NCI-H1436 (cell line): ENCODE measurements at regions not wholly inside any gene's neighbourhood (a gene's known extent, or its start where the extent isn't known, plus 50 kb on each side); places are given as distances from the start of the nearest gene placed in this dataset.

Experiments used
- DNase-seq: peaks from one replicate; lab custom pipeline; 2025; lab: John Stamatoyannopoulos, UW

DNA sequence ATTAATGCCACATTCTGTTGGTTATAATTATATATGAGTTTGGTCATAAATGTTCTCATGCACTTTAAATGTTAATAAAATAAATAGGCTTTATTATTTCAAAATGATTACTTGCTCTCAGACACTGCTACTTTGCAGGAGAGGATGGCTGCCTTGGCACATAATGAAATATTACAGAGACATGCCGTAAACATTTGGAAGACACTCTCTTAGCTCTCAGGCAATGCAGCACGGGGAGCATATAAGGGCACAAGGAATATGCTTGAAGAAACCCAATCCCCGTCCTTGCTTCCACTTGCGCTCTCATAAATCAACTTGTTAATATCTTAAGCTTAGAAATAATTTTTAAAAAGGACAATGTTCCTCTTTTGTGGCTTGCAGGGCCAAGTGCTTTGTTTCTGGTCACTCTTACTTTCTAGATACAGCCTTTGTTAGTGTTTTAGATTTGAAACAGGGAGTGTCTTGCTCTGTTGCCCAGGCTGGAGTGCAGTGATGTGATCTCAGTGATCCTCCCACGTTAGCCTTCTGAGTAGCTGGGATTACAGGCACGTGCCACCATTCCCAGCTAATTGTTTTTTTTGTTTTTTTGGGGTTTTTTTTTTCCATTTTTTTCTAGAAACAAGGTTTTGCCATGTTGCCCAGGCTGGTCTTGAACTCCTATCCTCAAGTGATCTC lies 445.0 kb downstream of the SPRY1 start:
- no peak for DNase-seq

DNA sequence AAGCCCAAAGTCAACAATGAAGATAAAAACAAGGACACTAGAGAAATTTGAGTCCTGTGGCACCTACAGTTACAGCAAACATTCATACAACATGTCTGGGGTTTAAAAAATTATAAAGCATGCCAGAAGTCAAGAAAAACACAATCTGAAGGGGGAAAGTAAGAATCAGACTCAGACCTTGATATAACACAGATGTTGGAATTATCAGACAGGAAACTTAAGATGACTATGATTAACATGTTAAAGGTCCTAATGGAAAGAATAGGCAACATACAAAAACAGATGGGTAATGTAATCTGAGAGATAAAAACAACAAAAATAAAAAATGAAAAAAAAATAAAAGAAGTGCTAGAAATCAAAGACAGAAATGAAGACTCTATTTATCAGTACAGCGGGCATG lies 446.5 kb downstream of the SPRY1 start:
- DNase-seq = no peak

DNA sequence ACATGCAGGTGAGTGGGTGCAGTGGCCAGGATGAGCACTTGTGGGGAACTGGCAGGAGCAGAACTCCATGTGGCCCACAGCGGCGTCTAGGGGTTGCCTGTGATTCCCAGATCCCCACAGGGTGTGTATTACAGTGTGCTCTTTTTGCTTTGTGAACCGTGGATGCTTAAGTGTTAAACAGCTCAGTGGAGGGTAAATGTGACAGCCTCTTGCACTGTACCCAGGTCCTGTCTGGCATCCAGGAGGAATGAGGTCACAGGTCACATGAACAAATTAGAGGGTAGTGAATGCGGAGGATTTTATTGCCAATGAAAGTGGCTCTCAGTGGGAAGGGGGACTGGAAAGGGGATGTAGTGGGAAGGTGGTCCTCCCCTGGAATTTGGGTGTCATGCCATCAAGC lies 447.8 kb downstream of the SPRY1 start:
- DNase-seq = no peak

DNA sequence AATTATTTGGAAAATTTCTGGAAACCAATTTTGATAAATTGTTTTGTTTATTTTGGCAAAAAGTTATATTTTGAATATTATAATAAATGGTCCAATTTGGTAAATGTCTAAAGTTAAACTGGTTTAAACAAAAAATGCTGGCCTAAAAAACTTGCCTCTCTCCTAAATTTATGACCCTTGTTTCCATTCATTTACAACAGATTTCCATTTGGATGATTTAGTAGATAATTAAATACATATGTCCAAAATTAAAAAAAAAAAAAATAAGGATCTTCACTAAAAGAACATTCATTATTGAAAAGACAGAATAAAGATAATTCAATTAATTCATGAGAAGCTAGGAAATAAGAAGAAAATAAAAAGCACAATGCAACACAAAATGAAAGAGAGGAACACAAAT lies 449.5 kb downstream of the SPRY1 start:
- no peak for DNase-seq

DNA sequence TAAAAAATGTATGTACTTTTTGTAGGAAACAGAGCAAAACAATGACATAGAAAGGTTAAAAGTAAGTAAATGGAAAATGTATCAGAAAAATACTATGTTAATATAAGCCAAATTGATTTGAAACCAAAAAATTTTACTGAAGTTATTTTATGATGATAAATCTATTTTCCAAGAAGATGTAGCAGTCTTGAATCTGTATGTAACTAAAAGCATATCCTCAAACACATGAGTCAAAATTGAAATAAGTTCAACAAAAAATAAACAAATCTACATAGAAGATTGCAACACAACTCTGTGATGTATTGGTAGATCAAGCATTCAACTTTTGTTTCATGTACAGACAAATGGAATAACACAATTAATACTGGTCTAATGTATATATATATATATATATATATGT lies 450.0 kb downstream of the SPRY1 start:
- DNase-seq = no peak

DNA sequence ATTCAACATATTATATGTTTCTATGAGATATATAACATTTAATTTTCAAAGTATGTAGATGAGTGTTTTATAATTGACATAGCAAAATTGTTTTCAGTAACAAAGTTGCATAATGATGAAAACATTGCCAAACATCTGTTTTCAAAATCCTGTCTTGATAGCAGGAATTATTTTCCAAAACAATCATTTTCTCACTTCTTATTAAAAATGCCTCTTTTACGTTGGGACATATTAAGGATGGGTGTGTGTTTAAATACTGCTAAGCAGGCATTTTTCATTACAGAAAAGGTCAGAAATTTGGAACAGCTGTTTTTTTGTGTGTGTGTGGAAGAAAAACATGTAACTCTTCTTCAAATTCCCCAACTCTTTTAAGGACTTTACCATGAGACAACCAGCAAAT lies 452.0 kb downstream of the SPRY1 start:
- DNase-seq = no peak

DNA sequence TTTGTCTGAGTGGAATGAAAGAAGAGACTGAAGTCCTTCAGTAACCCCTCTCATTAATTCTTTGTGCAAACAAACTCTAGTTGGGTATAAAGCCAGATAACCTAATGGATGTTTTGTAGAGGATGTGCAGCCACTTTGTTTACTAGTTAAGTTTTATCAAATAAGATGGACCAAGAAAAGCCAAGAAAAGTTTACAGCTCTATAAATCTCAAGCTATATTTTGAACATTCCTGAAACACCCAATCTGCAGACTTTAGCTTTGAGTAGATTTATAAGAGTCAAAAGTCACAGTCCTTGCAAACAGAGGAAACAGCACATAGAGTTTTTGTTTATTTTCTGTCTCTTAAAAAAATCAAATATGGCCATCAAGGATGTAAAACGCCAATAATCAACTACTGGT lies 452.9 kb downstream of the SPRY1 start:
- no peak for DNase-seq

DNA sequence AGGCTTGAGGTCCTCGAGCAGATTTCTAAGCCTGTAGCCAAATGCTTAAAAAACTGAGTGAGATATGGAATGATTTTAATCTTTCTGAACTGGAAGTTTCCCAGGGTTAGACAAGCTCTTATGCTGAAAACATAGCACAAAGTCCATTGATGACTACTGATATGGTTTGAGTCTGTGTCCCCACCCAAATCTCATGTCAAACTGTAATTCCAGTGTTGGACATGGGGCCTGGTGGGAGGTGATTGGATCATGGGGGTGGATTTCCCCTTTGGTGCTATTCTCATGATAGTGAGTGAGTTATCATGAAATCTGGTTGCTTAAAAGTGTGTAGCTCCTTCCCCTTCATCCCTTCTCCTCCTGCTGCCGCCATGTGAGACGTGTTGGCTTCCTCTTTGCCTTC lies 454.9 kb downstream of the SPRY1 start:
- DNase-seq = no peak

DNA sequence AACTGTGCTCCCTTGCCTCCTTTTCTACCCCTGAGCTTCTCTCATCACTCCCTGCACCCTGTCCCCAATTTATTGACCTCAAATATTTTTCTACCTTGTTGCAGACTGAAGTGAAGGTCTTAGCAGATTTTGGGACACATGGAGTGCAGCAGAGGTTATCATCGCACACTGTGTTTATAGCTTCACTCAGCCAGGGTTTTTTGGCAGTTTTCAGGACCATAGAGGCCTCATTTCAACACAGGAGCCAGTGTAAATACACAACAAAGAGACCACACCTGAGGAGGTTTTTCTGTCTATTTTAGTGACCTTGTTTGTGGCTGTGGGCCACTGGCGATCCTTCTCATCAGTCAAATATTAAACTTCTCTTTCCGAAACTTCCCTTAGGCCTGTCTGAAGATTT lies 457.1 kb downstream of the SPRY1 start:
- DNase-seq = no peak

DNA sequence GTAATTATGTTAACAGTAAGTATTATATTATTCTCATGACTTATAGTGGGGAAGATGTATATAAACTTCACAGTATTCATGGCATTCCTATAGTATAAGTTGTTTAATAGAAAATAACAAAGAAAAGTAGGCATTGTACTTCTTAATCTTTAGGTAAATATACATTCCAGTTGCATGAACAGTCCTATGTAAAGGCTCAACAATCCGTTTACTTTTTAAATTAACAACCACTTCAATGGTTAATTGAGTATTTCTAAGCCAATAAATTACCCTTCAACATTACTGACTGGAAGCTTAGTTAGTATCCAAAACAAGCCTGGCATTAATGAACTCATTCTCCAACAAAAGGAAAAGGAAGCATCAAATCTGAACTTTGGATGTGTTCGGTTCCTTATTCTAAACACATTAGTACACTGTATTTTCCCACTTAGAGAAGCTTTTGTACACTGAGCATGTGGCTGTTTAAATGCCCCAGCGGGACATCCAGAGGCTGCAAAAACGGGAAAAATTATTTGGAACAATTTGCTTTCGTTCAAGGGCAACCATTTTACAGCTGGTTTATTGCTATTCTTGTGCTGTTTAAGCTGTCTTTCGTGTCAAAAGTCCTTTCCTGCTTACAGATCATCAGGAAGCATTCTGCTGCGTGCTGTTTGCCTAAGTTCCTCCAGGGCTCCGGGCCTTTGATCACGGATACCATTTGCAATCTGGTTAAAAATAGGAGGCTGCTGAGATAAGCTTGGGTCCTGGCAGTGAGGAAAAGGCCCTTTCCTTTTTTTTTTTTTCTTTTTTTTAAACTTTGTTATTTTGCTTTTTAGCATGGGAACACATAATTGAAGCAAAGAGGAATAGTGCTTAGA lies 460.3 kb downstream of the SPRY1 start:
- DNase-seq = no peak

DNA sequence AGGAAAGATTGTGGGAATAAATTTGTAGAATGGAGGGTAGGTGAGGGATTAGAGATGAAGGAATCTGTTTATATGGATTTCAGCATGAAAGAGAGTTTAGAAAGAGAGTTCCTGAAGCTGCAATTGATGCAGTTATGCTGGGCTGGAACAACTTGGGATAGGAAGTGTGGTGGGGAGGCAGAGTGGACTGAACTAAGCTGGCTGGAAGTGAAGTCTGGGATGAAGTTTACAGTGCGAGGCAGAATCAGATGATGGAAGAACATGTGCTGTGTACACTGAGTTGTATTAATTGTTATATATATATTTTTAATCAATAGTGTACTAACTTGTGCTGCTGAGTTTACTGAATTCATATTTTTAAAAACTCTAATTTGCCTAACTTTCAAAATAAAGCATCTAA lies 461.9 kb downstream of the SPRY1 start:
- no peak for DNase-seq

DNA sequence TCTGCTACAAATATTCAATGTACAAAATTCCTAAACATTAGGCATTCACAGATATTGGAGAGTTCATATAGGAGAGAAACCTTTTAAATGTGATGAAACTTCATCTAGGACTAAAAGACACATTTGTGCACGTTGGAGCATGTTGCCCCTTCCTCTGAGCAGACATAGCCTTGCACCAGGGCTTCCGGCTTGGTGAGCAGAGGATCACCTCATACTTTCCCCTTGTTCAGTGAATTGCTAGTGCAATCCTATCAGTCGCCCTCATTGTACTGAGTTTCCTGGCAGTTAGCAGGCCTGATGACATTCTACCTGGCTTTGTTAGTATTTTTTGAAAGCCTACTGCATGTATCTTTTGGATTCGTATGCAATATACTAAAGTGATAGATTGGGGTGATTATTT lies 466.2 kb downstream of the SPRY1 start:
- no peak for DNase-seq

DNA sequence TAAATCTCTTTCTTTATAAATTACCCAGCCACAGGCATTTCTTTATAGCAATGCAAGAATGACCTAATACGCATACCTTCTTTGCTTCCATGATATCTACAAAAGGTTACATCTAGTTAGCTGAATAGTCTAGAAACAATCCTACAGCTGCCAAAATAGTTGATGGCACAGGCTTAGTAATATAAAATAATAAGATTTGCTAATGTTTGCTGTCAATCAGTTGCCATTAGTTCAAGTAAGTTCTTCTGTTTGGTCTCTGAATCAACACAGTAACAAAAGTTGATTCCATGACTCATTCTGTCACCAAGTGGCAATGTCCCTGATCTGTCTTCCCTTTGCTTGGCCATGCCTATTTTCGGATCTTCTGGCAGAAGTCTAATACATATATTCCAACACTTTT lies 470.2 kb downstream of the SPRY1 start:
- DNase-seq = no peak

DNA sequence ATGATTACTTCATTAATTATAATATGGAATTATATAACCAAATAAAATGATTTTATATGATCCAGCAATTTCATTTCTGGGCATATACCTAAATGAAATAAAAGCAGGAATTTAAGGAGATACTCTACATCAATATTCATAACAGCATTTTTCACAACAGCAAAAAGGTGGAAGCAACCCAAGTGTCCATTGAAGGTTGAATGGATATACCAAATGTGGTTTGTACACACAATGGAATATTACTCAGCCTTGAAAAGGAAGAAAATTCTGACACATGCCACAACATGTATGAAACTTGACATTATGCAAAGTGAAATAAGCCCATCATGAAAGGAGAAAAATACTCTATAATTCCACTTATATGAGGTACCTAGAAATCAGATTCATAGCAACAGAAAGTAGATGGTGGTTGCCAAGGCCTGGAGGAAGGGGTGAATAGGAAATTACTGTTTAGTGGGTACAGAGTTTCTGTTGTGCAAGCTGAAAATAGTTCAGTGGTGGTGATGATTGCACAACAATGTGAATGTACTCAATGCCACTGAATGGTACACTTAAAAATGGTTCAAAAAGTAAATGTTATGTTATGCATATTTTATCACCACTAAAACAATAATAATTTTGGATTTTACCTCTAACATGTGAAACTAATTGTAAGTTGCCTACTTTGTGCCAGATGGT lies 471.5 kb downstream of the SPRY1 start:
- no peak for DNase-seq

DNA sequence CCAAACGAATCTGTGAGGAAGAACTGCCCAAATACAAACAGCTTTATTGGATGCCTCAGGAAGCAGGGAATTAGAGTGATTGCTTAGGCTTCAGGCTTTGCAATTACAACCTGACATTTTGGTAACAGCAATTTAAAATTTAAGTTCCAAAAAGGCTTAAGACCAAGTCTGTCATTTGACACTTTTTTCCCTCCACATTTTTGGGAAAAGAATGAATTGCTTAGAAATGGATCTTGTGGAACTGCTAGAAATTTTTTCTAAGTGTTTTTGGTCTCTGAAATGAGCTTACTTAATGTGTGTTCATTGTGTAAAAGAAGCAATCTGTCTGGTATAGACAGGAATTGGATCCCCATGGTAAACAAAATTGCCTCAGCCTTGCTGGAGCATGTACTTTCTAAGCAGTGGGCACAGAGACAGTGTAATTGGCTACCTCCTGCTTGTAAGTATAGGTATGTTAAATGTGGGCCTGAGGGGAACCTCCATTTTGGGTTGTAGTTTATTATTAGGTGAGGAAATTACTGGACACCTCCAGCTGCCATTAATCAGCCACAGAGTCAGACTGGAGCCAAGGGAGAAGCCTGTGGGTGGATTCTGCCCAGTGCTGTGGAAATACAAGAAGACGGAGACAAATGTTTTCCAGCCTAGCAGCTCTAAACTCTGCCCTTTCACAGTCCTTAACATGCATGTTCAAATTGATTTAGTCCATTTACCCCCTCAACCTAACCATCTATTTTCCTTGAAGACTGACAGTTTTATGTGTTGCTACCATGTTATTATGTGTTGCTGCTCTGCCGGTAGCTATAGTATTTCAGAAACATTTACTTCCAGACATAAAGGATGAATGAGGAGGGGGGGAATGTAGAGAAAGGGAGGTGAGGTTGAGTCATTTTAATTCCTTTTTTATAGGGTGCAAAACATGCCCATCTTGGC lies 473.0 kb downstream of the SPRY1 start:
- no peak for DNase-seq

DNA sequence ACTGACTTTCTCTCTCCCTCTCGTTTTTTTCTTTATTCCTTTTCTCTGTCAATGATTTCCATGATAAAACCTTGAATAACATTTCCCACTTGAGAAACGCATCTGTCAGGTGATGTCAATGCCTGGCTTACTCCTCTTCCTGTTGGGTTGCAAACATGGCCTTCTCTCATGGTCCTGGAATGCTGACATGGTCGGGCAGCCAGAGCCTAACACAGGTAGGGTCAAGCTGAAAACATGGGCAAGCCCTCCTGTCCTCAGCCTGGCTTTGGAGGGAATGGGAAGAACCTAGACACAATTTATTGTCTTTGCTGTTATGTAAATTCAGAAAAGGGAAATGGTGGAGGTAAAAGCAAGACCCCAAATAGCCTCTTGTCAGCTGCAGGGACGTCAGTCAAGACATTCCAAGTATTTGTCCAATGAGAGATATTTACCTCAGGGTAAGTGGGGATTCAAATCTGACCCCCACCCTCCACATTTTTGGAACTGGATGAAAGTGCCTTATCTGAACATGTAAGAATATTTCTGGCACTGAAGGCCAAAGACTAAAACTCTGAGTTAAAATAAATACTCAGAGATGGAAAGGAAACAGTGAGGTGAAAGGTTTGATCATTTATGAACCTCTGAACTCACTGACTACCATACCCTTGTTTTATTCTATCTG lies 473.8 kb downstream of the SPRY1 start:
- DNase-seq = no peak

DNA sequence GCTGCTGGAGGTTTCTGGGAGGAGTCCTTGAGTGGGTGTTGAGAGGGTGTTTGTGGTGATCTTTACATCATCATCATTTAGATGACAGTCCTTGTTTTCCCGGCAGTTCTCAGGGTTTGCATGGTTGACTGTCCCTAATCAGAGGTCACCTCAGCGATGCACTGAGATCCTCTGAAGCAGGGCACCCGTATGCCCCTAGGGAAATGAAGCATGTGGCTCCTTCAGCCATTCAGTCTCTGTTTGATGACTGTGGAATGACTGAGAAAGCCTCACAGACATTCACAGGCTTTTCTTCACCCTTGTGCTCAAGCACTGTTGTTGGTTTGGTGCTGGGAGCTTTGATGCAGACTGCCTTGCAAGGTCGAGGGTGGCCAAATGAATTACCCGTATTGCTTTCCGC lies 474.7 kb downstream of the SPRY1 start:
- no peak for DNase-seq

DNA sequence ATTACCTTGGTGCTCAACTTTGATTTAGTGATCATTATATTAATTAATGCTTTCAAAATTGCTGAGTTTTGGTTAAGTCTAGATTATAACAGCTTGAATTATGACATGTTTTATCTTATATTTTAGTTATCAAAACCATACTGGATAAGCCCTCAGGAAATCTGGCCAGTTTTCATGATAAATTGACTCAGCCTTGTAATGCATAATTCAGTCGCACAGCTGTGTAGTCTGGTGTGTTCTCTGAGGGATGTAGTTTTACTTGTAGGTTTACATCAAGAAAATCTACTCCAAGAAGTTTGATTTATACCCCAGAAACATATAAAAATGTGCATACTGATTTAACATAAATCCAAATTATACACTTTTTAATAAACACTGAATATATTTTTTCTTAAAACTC lies 477.5 kb downstream of the SPRY1 start:
- DNase-seq = no peak

DNA sequence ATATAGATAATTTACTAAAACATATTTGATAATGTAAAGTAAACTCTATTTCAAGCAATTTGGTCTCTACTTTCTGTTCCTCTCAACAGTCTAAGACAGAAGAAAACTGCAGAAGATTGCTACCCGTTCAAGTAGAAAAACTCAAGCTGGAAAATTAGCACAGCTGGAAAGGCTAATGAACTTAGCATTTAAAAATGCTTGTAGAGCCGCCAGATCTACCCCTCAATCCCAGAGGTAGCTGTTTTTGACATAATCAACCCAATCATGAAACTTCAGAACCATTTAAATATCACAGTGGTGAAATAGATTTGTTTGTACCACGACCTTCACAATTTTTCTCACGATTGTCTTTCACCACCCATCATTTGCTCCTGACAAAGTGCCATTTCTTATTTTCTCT lies 479.5 kb downstream of the SPRY1 start:
- DNase-seq = no peak

DNA sequence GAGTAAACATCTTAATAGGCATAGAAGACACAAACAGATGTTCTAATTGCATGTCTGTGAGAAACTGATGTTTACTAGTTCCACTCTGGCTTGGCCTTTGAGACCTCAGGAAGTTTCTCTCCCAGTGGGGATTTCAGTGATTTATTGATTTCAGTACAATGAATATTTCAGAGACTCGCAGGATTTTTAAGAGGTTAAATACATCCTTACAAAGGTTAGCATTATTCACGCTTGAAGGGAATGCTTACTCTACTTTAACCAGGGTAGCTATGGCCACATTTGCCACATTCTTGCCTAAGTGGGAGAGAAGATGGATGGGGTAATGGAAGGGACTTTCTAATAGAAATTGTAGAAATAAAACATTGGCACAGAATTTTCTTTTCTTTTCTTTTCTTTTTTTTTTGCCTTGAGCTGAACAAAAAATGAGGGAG lies 480.1 kb downstream of the SPRY1 start:
- DNase-seq = no peak

DNA sequence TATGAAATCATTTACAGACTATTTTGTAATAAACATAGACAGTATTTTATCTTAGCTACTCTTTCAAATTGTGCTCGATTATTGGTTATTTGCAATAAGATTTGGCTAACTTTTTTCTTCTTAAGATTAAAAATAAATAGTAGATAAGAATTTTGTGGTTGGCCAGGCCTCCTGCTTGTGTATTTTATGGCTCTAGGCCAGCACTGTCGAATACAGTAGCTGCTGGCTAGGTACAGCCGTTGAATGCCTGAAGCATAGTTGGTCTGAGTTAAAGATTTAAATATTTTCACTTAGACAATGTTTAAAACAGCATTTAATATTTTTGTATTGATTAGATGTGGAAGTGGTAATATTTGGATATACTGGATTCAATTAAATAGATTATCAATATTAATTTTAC lies 481.0 kb downstream of the SPRY1 start:
- no peak for DNase-seq

DNA sequence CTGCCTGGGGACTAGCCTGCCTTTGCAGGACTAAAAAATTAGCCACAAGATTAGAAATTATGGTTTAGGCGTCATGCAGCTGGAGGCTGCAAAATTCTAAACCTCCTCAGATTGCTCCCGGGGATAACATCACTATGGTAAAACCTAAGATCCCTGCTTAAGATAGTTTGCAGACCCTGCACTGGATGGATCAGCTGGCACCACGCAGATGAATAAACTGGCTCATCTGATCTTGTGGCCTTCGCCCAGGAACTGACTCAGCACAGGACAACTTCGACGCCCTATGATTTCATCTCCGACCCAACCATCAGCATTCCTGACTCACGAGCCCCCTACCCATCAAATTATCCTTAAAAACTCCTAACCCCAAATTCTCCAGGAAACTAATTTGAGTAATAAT lies 482.4 kb downstream of the SPRY1 start:
- DNase-seq = no peak
